ENCODE measurements at regions not wholly inside any gene's neighbourhood (a gene's known extent, or its start where the extent isn't known, plus 50 kb on each side); places are given as distances from the start of the nearest gene placed in this dataset.

DNA sequence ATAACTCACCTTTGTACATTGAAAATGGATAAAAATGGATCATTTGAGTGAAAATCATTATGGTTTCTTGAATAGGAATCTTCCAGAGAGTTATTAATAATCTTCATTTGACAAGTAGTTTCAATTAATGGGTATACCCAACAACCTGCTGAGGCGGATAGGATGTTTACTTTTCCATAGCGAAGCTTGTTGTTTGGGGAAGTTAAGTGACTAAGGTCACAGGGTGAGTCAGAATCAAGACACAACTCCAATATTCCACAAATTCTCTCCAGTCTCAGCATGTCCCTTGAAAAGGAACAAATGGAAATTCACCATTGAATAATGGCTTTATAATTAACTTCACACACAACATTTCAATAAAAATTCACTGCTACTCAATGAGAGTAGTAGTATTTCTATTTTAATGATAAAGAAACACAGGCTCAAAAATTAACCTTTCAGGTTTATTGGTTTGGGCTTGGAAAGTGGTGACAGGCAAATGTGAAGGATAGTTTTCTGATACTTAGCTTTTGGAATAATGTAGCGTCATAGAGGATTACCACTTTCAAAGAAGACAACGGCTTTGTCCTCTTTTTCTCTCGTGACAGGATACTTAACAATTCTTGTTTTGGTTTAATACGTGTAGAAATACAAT is 211.3 kb downstream of the GPD2 start:
- no peak for DNase-seq (ENCODE audit: low read depth in 4 of 4, low spot score in 3 of 4)

DNA sequence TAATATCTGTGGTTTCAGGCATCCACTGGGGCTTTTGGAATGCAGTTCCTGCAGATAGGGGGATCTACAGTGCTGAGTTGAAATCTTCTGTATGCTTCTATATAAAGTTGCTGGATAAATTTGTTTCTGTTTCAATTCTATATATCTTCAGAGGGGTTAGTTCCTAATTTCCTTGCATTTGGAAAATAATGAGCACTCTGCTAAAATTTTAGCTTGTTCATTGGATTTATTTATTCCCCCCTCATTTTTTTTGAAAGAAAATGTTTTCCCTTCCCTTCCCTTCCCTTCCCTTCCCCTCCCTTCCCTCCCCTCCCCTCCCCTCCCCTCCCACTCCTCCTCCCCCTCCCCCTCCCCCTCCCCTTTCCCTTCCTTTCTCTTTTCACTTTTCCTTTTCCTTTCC is 212.3 kb downstream of the GPD2 start:
- DNase-seq (ENCODE audit: low read depth in 4 of 4, low spot score in 3 of 4): no peak

DNA sequence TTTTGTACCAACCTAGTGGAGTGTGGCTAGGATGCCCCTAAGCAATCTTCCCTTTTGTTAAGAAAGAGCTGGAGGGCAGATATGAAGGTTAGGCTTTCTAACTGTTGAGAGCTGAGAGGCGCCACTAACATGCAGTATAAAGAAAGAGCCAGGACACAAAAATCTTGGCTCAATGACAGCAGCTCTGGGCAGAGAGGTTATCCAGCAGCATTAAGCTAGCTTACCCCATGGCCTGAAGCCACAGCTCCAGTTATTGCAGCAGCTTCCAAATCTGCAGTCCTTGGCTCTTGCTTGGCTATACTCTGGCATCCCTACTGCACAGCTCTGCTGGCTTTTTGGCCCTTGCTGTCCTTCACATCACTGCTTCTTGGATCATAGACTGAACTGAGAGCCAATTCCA is 213.4 kb downstream of the GPD2 start:
- no peak for DNase-seq (ENCODE audit: low read depth in 4 of 4, low spot score in 3 of 4)

DNA sequence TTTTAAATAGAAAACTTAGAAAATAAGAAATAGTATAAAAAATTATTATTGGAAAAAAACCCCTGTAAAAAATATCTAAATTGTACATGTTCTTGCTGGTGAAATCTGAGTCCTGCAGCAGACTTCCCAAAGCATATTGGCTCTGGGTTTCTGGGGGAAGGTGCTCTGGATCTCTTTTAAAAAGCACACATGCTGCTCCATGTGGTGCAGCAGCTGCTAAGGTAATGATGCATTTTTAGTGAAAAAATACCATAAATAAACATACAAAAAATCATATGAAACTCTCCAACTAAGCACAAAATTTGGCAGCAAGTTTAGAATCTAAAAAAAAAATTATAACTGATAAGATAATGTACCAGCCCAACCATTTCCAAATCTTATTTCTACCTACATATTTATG is 216.5 kb downstream of the GPD2 start:
- DNase-seq (ENCODE audit: low read depth in 4 of 4, low spot score in 3 of 4): no peak

- DNase-seq (ENCODE audit: low read depth in 4 of 4, low spot score in 3 of 4): no peak
These were observed 217.5 kb downstream of the GPD2 start for GRCh38 chr2:156653675-156654074.

GRCh38 chr2:156657809-156658208 is 221.6 kb downstream of the GPD2 start:
- DNase-seq (ENCODE audit: low read depth in 4 of 4, low spot score in 3 of 4): no peak

DNA sequence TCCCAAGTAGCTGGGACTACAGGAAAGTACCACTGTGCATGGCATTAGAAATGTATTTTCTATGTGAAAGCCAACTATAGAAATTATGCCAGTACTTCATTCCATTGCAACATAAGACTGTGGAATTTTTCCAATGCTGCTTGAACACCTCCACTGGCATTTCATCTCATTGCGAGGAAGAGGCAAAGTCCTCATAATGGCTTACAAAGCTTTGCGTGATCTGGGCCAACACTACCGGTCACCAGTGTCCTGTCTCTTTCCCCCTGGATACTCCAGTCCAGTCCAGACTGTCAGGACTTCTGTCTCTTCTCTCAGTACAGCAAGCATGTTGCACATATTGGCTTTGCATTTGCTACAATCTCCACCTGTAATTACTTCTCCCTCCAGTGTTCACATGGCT is 223.5 kb downstream of the GPD2 start:
- DNase-seq (ENCODE audit: low read depth in 4 of 4, low spot score in 3 of 4): no peak

GRCh38 chr2:156663757-156664409 is 227.7 kb downstream of the GPD2 start:
- no peak for DNase-seq (ENCODE audit: low read depth in 4 of 4, low spot score in 3 of 4)

DNA sequence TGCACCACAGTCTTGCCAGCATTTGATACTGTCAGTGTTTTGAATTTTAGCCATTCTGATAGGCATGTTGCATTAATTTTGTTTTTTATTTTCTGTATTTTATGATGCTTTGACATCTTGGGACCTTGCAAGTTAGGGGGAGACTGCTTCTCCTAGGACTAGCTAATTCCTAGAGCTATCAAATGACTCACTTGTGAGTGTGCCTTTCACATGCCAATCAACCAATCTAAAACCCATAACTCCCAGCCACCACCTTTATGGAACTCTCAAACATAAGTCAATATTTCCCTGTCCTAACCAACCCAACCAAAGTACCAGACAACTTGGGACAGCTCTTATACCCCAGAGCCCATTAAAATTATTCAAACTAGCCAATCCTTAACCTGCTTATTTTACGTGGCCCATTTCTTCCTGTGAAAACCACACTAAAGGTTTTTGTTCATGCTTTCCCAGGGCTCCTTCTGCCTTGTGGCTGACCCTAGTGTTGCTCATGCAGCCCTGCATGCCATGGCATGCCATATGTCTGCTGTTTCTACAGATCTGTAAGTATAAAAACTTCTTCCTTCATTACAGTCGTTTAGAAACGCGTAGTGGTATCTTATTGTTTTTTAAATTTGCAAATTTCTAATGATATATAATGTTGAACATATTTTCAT is 230.1 kb downstream of the GPD2 start:
- no peak for DNase-seq (ENCODE audit: low read depth in 4 of 4, low spot score in 3 of 4)

DNA sequence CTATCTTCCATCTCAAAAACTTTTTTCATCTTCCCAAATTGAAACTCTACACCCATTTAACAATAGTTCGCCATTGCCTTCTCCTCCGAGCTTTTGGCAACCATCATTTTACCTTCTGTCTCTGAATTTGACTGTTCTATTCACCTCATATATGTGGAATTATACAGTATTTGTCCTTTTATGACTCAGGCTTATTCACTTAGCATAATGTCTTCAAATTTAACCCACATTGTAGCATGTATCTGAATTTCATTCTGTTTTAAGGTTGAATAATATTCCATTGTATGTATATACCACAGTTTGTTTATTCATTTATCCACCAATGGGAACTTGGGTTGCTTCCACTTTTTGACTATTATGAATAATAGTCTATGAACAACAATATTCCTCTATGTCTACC is 233.9 kb downstream of the GPD2 start:
- DNase-seq (ENCODE audit: low read depth in 4 of 4, low spot score in 3 of 4): no peak

DNA sequence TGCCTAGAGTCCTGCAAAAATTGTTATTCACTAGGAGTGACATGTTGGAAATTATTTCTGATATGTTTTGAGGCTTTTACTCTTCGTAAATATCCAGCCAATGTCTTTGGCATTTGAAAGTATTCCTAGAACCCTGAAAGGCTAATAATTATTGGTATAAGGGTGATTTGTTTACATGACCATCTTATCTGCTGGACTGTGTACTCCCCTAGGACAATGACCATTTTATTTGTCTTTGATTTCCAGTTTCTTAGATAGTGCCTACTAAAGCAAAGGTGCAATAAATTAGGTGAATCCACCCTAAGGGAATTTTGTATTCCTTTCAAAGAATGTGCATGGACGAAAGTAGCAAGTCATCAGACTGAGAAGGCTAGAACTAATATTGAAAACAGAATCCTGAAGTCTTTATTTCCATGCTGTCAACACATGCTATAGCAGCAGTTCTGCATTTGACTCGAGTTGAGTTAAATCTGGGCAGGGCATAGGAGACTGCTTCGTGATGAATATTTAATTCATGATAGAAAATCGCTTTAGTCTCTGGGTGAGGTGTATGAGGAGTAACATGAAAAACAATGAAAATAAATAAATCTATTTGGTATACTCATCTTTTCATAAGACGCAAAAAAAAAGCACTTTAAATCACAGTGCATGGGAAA is 235.7 kb downstream of the GPD2 start:
- DNase-seq (ENCODE audit: low read depth in 4 of 4, low spot score in 3 of 4): no peak

DNA sequence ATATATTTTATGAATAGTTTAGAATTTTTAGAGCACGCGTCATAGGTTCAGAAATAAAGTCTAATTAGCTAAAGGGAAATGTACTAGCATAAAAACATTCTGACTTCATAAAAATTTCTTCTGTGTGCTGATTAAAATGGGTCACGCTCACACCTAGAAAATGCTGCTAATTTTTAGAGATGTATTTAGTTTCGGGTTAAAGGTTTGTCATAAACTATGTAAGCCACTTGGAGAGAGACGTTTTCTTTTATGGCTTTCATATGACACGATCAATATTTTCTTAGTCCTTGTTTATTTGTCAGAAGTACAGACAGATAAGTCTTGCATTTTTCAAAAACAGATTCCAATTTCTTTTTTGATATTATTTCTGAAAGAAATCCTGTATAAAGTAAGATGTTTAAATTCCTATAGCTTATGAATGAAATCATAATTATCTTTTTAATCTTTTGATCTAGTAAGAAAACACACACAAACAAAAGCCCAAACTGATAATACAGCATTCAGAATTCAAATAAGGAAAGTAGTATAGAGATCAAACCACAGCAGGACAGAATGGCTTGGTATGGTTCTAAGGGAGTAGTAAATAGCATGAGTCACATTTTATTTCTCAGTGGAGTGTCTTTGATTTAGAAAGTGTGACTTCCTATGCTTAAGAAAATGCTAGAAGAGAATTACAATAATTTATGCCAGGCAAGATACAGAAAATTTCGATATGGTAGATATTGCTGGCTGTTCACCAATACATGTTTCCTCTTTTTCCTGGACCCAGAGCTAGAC is 236.6 kb downstream of the GPD2 start:
- DNase-seq (ENCODE audit: low read depth in 4 of 4, low spot score in 3 of 4): no peak

DNA sequence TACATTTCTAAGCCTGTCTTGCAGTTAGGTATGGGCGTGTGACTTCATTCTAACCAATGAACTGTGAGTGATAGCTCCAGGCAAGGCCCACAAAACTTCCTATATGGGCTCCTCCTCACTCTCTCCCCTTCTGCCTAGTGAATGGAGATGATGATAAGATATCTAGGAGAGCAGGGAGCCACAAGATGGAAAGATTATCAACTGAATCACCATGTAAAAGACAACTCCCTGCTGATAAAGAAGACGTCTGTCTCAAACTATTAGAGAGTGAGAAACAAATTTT is 237.1 kb downstream of the GPD2 start:
- no peak for DNase-seq (ENCODE audit: low read depth in 4 of 4, low spot score in 3 of 4)

GRCh38 chr2:156673981-156674380 is 237.8 kb downstream of the GPD2 start:
- no peak for DNase-seq (ENCODE audit: low read depth in 4 of 4, low spot score in 3 of 4)

GRCh38 chr2:156675896-156676295 is 239.7 kb downstream of the GPD2 start:
- no peak for DNase-seq (ENCODE audit: low read depth in 4 of 4, low spot score in 3 of 4)

GRCh38 chr2:156679820-156680219 is 243.6 kb downstream of the GPD2 start:
- no peak for DNase-seq (ENCODE audit: low read depth in 4 of 4, low spot score in 3 of 4)

GRCh38 chr2:156680266-156680665 is 244.1 kb downstream of the GPD2 start:
- DNase-seq (ENCODE audit: low read depth in 4 of 4, low spot score in 3 of 4): no peak

GRCh38 chr2:156687126-156687525 is 250.9 kb downstream of the GPD2 start:
- DNase-seq (ENCODE audit: low read depth in 4 of 4, low spot score in 3 of 4): no peak

- no peak for DNase-seq (ENCODE audit: low read depth in 4 of 4, low spot score in 3 of 4)
These were observed 251.5 kb downstream of the GPD2 start for GRCh38 chr2:156687715-156688114.

DNA sequence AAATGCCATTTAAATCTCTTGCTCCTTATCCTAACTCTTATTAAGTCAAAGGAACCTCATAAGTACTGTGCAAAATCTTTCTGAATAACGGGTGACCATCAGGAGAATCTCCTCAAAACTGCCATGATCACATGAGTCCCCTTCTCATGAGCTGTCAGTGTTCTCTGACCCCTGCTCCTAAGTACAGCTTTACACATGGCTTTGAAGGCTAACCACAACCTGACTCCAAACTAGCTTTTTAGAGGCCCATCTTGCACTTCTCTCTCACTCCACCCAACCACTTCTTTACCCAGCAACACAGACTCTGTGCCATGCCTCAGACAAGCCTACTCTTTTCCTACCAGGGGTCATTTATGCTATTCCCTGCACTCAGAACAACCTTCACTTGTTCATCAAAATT is 253.8 kb downstream of the GPD2 start:
- DNase-seq (ENCODE audit: low read depth in 4 of 4, low spot score in 3 of 4): no peak

DNA sequence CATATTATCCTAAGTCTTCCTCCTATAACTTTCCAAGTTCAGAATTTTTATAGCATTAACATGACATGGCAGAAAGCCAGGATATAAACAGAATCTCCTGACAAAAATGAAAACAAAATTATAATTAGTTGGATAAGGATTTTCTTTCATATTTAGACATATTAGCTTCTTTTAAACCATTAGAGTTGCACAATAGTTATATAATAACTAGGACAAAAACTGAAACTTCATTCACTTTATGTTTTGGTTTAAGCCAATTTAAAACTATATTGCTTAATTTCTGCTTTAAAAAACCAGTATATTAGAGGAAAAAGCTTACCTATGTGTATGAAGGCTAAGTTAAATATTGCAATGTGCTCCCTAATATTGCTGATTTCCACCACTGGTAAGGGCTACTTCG is 254.8 kb downstream of the GPD2 start:
- DNase-seq (ENCODE audit: low read depth in 4 of 4, low spot score in 3 of 4): no peak

Data from left renal pelvis (tissue), 4 donors.